ENCODE measurements at regions not wholly inside any gene's neighbourhood (a gene's known extent, or its start where the extent isn't known, plus 50 kb on each side); places are given as distances from the start of the nearest gene placed in this dataset.

GRCh38 chr15:95970326-95970725 is 360.2 kb upstream of the NR2F2 start:
- Histone ChIP-seq H3K9me3 (ENCODE audit: insufficient read depth in 2 of 2, low read depth in 1 of 2, low read length in 1 of 2) (no peaks in the 10 kb centered on the region), H3K56ac (replicated peaks; ENCODE audit: insufficient read length, low read depth, low read length) (no peak overlapping the region), H3K14ac (ENCODE audit: insufficient read length) (no peak overlapping the region), H2BK120ac (replicated peaks; ENCODE audit: low read depth, low read length) (no peak overlapping the region), H2BK15ac (ENCODE audit: low read length) (no peak overlapping the region), H2BK12ac (ENCODE audit: low read depth, low read length) (no peak overlapping the region), H3K4me1 (replicated peaks in 1 of 4; ENCODE audit: control insufficient read depth in 3 of 4, insufficient read depth in 4 of 4, low read length in 3 of 4) (no peaks in the 10 kb centered on the region), H4K5ac (ENCODE audit: insufficient read length, low read depth, low read length) (no peak overlapping the region), H3K27ac (ENCODE audit: low read depth, low read length) (no peak overlapping the region), H4K8ac (ENCODE audit: extremely low read depth, insufficient read depth, low read length) (no peak overlapping the region), H3K4me2 (ENCODE audit: insufficient read depth in 1 of 2, low read depth in 2 of 2, low read length in 2 of 2) (no peak overlapping the region), H2AK5ac (ENCODE audit: low read depth, low read length) (no peak overlapping the region), H3K79me1 (ENCODE audit: low read depth, low read length) (no peaks in the 10 kb centered on the region), H3K4me3 (ENCODE audit: extremely low read depth in 1 of 4, insufficient read depth in 2 of 4, low read depth in 3 of 4, low read length in 4 of 4) (no peak overlapping the region), H2BK20ac (ENCODE audit: low read length) (no peak overlapping the region), H3K27me3 (replicated peaks in 1 of 4; ENCODE audit: control insufficient read depth in 3 of 4, extremely low read depth in 1 of 4, insufficient read depth in 3 of 4, low read length in 3 of 4) (no peaks in the 10 kb centered on the region), H4K91ac (replicated peaks; ENCODE audit: insufficient read length, low read length) (no peak overlapping the region), H3K4ac (replicated peaks; ENCODE audit: insufficient read length, low read depth, low read length) (no peak overlapping the region), H3K18ac (ENCODE audit: extremely low read depth, low read length) (no peak overlapping the region), H3K23me2 (ENCODE audit: low read depth, low read length) (no peaks in the 10 kb centered on the region; the same call in 1 of the 2 replicates), H4K20me1 (replicated peaks in 1 of 2; ENCODE audit: control insufficient read depth in 1 of 2, insufficient read depth in 2 of 2, low read length in 2 of 2) (no peaks in the 10 kb centered on the region), H2BK5ac (ENCODE audit: low read depth, low read length) (no peak overlapping the region), H3K36me3 (ENCODE audit: control insufficient read depth in 2 of 4, insufficient read depth in 4 of 4, low read length in 3 of 4) (no peaks in the 10 kb centered on the region), H3K79me2 (ENCODE audit: control insufficient read depth in 1 of 2, insufficient read depth in 2 of 2, low read length in 2 of 2) (no peaks in the 10 kb centered on the region), H2AFZ (ENCODE audit: low read length) (no peak overlapping the region), H3K9ac (replicated peaks in 1 of 4; ENCODE audit: extremely low read depth in 1 of 4, low read depth in 3 of 4, low read length in 3 of 4) (no peak overlapping the region), H3K23ac (ENCODE audit: insufficient read length) (no peak overlapping the region)
- FAIRE-seq (no peak), DNase-seq (ENCODE audit: low read depth in 1 of 2, low spot score in 2 of 2) (no peak)
- POLR2A ChIA-PET (ENCODE audit: partially characterized antibody) = no interaction called here
- CTCF ChIA-PET (ENCODE audit: partially characterized antibody) = interaction anchor here (0.6 to 0.7 kb wide), 2 partner anchors 10 to 12 kb away, joined by 3 to 4 read pairs; no protein-coding TSS in a partner anchor
- WGBS, 2 experiments (ENCODE audit: extremely low coverage in 1 of 2, insufficient coverage in 1 of 2, insufficient read length in 1 of 2, insufficient replicate concordance in 2 of 2, low coverage in 1 of 2, low lambda C conversion rate in 2 of 2, missing lambda C conversion rate in 1 of 2) = 82% methylated on average over 3 of the region's 3 CpGs; no CpG with 5 or more reads in 1 of the 2 experiments
- TF ChIP-seq RXRA (IDR thresholded peaks at IDR 0.05; ENCODE audit: insufficient read depth, low read depth, low read length) (no peak), SRF (IDR thresholded peaks at IDR 0.05; ENCODE audit: low read depth, low read length) (no peak), TEAD4 (IDR thresholded peaks at IDR 0.05; ENCODE audit: low read depth, low read length) (no peak), MAX (IDR thresholded peaks at IDR 0.05) (no peak)

Measured in H1 (cell line).